ENCODE measurements at regions not wholly inside any gene's neighbourhood (a gene's known extent, or its start where the extent isn't known, plus 50 kb on each side); places are given as distances from the start of the nearest gene placed in this dataset.
"Not testable (repeated sequence)": the region's sequence is repeated elsewhere in the genome, so short reads cannot be mapped to it uniquely, and the experiment has no call there.

DNA sequence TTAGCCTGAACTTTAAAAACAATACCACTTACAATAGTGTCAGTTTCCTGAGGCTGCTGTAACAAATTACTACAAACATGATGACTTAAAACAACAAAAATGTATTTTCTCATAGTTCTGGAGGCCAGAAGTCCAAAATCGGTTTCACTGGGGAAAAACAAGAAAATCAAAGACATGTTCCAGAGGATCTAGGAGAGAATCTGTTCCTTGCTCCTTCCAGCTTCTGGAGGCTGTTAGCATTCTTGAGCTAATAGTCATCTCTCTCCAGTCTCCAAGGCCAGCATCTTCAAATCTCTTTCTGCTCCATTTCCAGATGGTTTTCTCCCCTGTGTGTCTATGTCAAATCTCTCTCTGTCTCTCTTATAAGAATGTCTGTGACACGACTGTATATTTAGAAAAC lies 67.6 kb upstream of the TEAD1 start:
- WGBS (ENCODE audit: insufficient coverage, insufficient replicate concordance, low lambda C conversion rate, missing lambda C conversion rate) = 3% methylated on average over 2 of the region's 2 CpGs
- intact Hi-C loops (cut with micrococcal nuclease; ENCODE audit: unreplicated experiment) (no loop called here), in situ Hi-C loops (cut with MboI) (no loop called here)
- Histone ChIP-seq H3K79me2 (ENCODE audit: control insufficient read depth, insufficient read depth, low read length) (no peaks in the 10 kb centered on the region), H3K9me3 (replicated peaks; ENCODE audit: control insufficient read depth, insufficient read depth, low read length) (no peaks in the 10 kb centered on the region), H3K27me3 (replicated peaks in 1 of 2; ENCODE audit: control insufficient read depth in 2 of 2, insufficient read depth in 2 of 2, low read length in 1 of 2) (no peaks in the 10 kb centered on the region), H3K4me3 (no peak overlapping the region), H3K36me3 (ENCODE audit: control insufficient read depth in 2 of 2, insufficient read depth in 2 of 2, low read length in 1 of 2) (no peaks in the 10 kb centered on the region), H3K4me2 (ENCODE audit: control insufficient read depth, insufficient read depth) (no peak overlapping the region), H3K27ac (ENCODE audit: control insufficient read depth, insufficient read depth) (no peak overlapping the region), H2AFZ (ENCODE audit: control insufficient read depth, low read depth, low read length) (no peak overlapping the region), H3K9ac (ENCODE audit: control insufficient read depth, insufficient read depth, low read length) (no peak overlapping the region), H3K4me1 (ENCODE audit: control insufficient read depth, insufficient read depth, low read length) (no peaks in the 10 kb centered on the region), H4K20me1 (ENCODE audit: control insufficient read depth, insufficient read depth) (no peaks in the 10 kb centered on the region)
- TF ChIP-seq, protein P1, sequence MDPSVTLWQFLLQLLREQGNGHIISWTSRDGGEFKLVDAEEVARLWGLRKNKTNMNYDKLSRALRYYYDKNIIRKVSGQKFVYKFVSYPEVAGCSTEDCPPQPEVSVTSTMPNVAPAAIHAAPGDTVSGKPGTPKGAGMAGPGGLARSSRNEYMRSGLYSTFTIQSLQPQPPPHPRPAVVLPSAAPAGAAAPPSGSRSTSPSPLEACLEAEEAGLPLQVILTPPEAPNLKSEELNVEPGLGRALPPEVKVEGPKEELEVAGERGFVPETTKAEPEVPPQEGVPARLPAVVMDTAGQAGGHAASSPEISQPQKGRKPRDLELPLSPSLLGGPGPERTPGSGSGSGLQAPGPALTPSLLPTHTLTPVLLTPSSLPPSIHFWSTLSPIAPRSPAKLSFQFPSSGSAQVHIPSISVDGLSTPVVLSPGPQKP (IDR thresholded peaks at IDR 0.05; ENCODE audit: low read depth, low read length) = no peak
- TF ChIP-seq ZBED1 (IDR thresholded peaks at IDR 0.05; ENCODE audit: borderline replicate concordance) (no peak), JUND (IDR thresholded peaks at IDR 0.05; ENCODE audit: low read depth, low read length) (no peak), TCF12 (IDR thresholded peaks at IDR 0.05; ENCODE audit: low read depth, low read length) (no peak), STAT3 (IDR thresholded peaks at IDR 0.05; ENCODE audit: low read depth, low read length) (no peak), RUNX3 (IDR thresholded peaks at IDR 0.05; ENCODE audit: low read length) (no peak), SIN3A (IDR thresholded peaks at IDR 0.05; ENCODE audit: low read depth, low read length) (no peak)
- ChIA-PET POLR2A (no interaction called here), SMC1A (ENCODE audit: uncharacterized antibody, unreplicated experiment) (interaction anchor here (0.6 kb wide), 1 partner anchor 293 kb away, joined by 3 read pairs; no protein-coding TSS in a partner anchor), RAD21 (ENCODE audit: unreplicated experiment) (no interaction called here), CTCF (no interaction called here)
- ATAC-seq (no peak), FAIRE-seq (no peak), DNase-seq (ENCODE audit: low read depth, low spot score) (no peak)
- no TSS peak for BruUV-seq (replicated peaks)

DNA sequence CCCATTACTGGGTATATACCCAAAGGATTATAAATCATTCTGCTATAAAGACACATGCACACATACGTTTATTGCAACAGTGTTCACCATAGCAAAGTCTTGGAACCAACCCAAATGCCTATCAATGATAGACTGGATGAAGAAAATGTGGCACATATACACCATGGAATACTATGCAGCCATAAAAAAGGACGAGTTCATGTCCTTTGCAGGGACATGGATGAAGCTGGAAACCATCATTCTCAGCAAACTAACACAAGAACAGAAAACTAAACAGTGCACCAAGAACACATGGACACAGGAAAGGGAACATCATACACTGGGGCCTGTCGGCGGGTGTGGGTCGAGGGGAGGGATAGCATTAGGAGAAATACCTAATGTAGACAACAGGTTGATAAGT lies 65.5 kb upstream of the TEAD1 start:
- H3K4me1 ChIP-seq (ENCODE audit: control insufficient read depth, insufficient read depth, low read length); RAD21 ChIA-PET (ENCODE audit: unreplicated experiment); H2AFZ ChIP-seq (ENCODE audit: control insufficient read depth, low read depth, low read length); ATAC-seq; H3K27ac ChIP-seq (ENCODE audit: control insufficient read depth, insufficient read depth); H3K4me2 ChIP-seq (ENCODE audit: control insufficient read depth, insufficient read depth); H3K4me3 ChIP-seq; FAIRE-seq; H3K9me3 ChIP-seq (replicated peaks; ENCODE audit: control insufficient read depth, insufficient read depth, low read length); SMC1A ChIA-PET (ENCODE audit: uncharacterized antibody, unreplicated experiment); BruUV-seq (replicated peaks); in situ Hi-C loops (cut with MboI); POLR2A ChIA-PET; H3K36me3 ChIP-seq (ENCODE audit: control insufficient read depth in 2 of 2, insufficient read depth in 2 of 2, low read length in 1 of 2); H3K9ac ChIP-seq (ENCODE audit: control insufficient read depth, insufficient read depth, low read length); H3K27me3 ChIP-seq (replicated peaks in 1 of 2; ENCODE audit: control insufficient read depth in 2 of 2, insufficient read depth in 2 of 2, low read length in 1 of 2); H4K20me1 ChIP-seq (ENCODE audit: control insufficient read depth, insufficient read depth); intact Hi-C loops (cut with micrococcal nuclease; ENCODE audit: unreplicated experiment); H3K79me2 ChIP-seq (ENCODE audit: control insufficient read depth, insufficient read depth, low read length); CTCF ChIA-PET; DNase-seq (ENCODE audit: low read depth, low spot score): not testable (repeated sequence)
- 20% methylated on average over 5 of the region's 5 CpGs for WGBS (ENCODE audit: insufficient coverage, insufficient replicate concordance, low lambda C conversion rate, missing lambda C conversion rate)
